ENCODE measurements at regions not wholly inside any gene's neighbourhood (a gene's known extent, or its start where the extent isn't known, plus 50 kb on each side); places are given as distances from the start of the nearest gene placed in this dataset.

GRCh38 chr12:63325757-63326156, 174.8 kb upstream of the AVPR1A start (continued):
- no peak for TF ChIP-seq REST (IDR thresholded peaks at IDR 0.05; ENCODE audit: low read depth, low read length)
- no peak for TF ChIP-seq RB1 (IDR thresholded peaks at IDR 0.05; ENCODE audit: borderline replicate concordance)
- TF ChIP-seq RCOR1 (conservative IDR thresholded peaks at IDR 0.05; ENCODE audit: low read depth, low read length), result no peak
- TF ChIP-seq NFXL1 (IDR thresholded peaks at IDR 0.05; ENCODE audit: borderline replicate concordance), result no peak
- no peak for TF ChIP-seq PML (IDR thresholded peaks at IDR 0.05; ENCODE audit: low read length)
- TF ChIP-seq HSF1 (IDR thresholded peaks at IDR 0.05; ENCODE audit: low read depth, low read length), result no peak
- no peak for TF ChIP-seq SKIL (IDR thresholded peaks at IDR 0.05; ENCODE audit: low read depth, poor library complexity, severe bottlenecking)

Data from GM12878 (cell line).